Immature natural killer cell (primary cell): ENCODE measurements at regions not wholly inside any gene's neighbourhood (a gene's known extent, or its start where the extent isn't known, plus 50 kb on each side); places are given as distances from the start of the nearest gene placed in this dataset.

ENCODE experiments used
- DNase-seq, 3 donors: peaks; one replicate each; pipeline ENCODE4 v3.0.0; 2022; ENCODE audit warnings: mixed read lengths in 1 of 3
- H3K27ac Mint-ChIP-seq, 6 donors: one replicate each; pipeline ENCODE4 v1.8.0; 2020; ENCODE audit warnings: mixed read lengths in 6 of 6, mild to moderate bottlenecking in 5 of 6, inconsistent platforms in 4 of 6, moderate library complexity in 3 of 6
- H3K27me3 Mint-ChIP-seq, 3 donors: one replicate each; pipeline ENCODE4 v1.8.0; 2020 to 2021; ENCODE audit warnings: low read depth in 3 of 3, mild to moderate bottlenecking in 3 of 3, mixed read lengths in 3 of 3, moderate library complexity in 3 of 3, inconsistent platforms in 1 of 3
- H3K36me3 Mint-ChIP-seq, 3 donors: one replicate each; pipeline ENCODE4 v1.8.0; 2020; ENCODE audit warnings: mixed read lengths in 3 of 3, inconsistent platforms in 2 of 3, mild to moderate bottlenecking in 2 of 3
- H3K4me1 Mint-ChIP-seq, 2 donors: one replicate each; pipeline ENCODE4 v1.8.0; 2020; ENCODE audit warnings: inconsistent platforms in 2 of 2, mild to moderate bottlenecking in 2 of 2, mixed read lengths in 2 of 2, moderate library complexity in 1 of 2
- H3K4me3 Mint-ChIP-seq, 5 donors: one replicate each; pipeline ENCODE4 v1.8.0; 2020; ENCODE audit warnings: mild to moderate bottlenecking in 5 of 5, mixed read lengths in 5 of 5, inconsistent platforms in 3 of 5, moderate library complexity in 3 of 5
- H3K9me3 Mint-ChIP-seq, 6 donors: one replicate each; pipeline ENCODE4 v1.8.0; 2020; ENCODE audit warnings: mild to moderate bottlenecking in 6 of 6, mixed read lengths in 6 of 6, inconsistent platforms in 4 of 6, moderate library complexity in 3 of 6

DNA sequence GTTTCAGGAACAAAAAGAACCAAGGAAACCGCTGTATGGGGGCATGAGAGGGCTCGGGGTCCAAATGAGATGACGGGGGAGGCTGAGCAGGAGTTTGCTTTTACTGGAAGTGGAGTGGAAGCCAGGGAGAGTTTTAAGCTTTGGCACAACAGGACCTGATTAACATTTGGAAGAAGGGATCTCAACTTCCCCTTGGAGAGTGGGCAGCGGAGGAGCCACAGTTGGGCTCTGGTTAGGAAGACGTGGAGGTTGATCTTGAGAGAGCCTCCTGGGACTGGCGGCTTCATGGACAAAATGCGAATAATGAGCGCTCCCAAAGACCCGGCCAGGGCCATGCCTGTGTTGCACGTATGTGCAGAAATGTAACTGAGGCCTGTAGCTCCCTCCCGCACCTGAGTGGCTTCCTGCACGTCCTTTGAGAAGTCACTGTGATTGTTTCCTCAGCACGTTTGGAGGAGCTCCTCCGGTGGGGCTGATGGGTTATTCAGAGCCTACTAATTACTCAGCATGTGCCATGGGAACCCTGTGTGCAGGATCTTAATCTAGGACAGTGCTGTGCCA, 595.3 kb upstream of the MGMT start:
- H3K9me3 Mint-ChIP-seq, result no peaks in the 10 kb centered on the region
- no peaks in the 10 kb centered on the region for H3K4me1 Mint-ChIP-seq
- no peaks in the 10 kb centered on the region for H3K36me3 Mint-ChIP-seq
- no peak overlapping the region for H3K27ac Mint-ChIP-seq
- no peak for DNase-seq
- H3K27me3 Mint-ChIP-seq, result peaks cover 1 to 6% (median 2%) of the 10 kb centered on the region in 3 donors
- H3K4me3 Mint-ChIP-seq, result no peak overlapping the region

DNA sequence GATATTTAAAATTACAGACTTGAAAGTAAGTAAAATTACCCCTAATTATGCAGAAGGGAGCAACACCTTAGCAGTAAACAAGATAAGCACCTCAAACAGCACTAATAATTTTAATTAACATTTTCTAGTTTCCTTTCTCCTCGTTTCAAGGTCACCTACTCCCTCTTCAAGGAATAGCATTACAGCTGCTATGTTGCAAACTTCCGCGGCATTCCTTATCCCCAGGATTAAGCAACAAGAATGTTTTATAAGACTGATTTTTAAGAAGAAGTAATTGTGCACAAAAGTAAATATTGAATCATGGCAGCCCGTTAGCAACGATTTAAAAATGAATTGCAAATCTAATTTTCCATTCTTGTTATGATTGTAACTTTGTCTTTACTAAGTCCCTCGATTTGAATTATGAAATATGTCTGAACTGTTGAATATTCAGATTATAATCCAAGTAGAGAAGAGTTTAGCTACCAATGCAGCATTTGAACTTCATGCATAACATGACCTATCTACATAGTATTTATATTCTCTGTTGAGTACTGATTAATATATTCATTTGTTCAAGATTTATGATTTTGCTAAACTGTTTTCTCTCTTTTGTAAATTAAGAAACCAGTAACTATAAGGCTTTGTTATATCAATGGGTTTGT, 593.5 kb upstream of the MGMT start:
- Mint-ChIP-seq H3K9me3 (no peaks in the 10 kb centered on the region), H3K27ac (no peak overlapping the region), H3K4me1 (no peaks in the 10 kb centered on the region), H3K36me3 (no peaks in the 10 kb centered on the region), H3K4me3 (no peak overlapping the region), H3K27me3 (peaks cover 1 to 6% (median 5%) of the 10 kb centered on the region in 3 donors)
- DNase-seq, result no peak

DNA sequence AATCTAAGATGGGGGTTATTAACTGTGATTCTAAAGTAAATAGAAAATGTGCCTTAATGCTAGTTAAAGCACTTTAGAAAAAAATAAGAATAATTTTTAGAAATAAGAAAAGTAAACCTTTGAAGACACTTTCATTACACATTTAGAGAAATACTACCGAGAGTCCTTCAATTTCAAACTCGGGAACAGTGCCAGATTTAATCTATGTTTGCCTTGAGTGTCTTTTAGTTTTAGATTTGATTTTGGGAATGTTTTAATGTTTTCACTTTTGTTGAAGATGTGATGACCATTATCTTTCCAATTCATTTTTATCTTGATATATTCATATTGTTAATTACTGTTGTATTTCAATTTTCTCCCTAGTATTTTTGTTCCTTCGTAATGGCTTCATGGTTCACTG, 592.7 kb upstream of the MGMT start:
- H3K4me3 Mint-ChIP-seq, result no peak overlapping the region

DNA sequence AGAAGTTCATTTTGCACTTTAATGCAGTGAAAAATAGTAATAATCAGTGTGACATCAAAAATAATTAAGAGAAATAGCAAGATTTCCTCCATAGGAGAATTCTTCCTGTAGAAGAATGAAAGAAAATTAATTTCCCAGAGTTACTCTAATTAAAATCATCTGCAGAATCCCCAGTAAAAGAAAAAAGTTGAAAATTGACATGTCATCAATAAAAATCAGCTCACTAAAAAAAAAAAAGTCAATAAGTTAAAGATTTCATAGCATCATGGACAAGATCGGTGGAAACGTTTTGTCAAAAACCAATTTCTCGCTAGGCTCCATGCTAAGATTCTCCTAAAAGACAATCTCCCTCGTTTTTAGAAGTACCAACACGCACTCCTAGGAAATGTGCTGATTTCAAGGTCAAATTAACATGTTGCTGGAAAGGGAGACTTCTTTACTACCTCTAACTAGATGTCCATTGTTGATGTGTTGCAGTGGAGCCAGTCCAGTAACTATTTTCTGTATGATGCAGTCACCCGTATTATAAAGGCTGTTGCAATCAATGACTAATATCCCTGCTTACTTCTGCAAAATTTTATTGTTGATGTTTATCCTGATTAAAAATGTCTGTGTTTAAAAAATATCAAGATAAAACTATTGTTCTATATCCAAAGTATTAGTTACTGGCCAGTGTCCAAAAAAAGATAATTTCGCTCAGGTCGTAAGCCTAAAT, 591.9 kb upstream of the MGMT start:
- Mint-ChIP-seq H3K27ac (no peak overlapping the region), H3K4me1 (no peaks in the 10 kb centered on the region), H3K27me3 (peaks cover 1 to 8% (median 5%) of the 10 kb centered on the region in 3 donors), H3K4me3 (no peak overlapping the region), H3K9me3 (no peaks in the 10 kb centered on the region), H3K36me3 (no peaks in the 10 kb centered on the region)
- no peak for DNase-seq

More for the DNA sequence above, 592.7 kb upstream of the MGMT start:
- DNase-seq, result no peak
- H3K27ac Mint-ChIP-seq, result no peak overlapping the region
- H3K27me3 Mint-ChIP-seq, result peaks cover 1 to 6% (median 5%) of the 10 kb centered on the region in 3 donors
- no peaks in the 10 kb centered on the region for H3K4me1 Mint-ChIP-seq
- no peaks in the 10 kb centered on the region for H3K9me3 Mint-ChIP-seq
- no peaks in the 10 kb centered on the region for H3K36me3 Mint-ChIP-seq

DNA sequence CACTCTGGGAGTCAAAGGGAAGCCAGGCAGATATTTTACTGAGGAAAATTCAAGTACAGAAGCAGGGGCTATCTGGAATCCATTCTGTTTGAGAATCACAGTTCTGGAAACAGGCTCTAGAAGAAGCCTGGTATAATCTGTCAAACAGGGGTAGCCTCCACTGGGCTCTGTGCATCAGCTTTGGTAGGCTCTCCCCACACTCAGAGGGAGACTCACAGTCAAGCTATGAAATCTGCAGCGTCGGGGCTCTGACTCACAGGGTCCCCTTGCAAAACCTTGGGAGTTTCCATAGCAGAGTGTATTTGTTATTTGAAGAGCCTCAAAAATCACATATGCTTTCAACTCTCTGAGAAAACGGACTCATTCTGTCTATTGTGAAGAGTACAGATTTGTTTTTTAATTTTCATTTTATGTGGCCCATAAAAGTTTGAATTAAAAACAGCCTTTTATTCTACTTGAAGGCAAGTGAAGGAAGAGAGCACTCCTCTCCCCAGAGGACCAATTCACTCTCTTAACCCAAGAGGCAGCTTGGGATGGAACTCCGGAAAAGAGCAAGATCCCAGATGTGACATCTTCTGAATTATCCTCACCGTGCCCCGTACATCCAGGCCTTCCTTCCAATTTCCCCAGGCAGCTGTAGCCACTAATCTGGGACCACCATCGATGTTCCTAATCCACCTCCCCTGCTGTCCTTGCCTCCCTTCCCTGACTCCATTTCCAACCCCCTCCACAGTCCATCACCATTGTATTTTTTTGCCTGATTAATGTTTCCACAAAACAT, 590.9 kb upstream of the MGMT start:
- Mint-ChIP-seq H3K4me1 (no peaks in the 10 kb centered on the region), H3K4me3 (no peak overlapping the region), H3K36me3 (no peaks in the 10 kb centered on the region), H3K27me3 (peaks cover 1 to 6% (median 2%) of the 10 kb centered on the region in 3 donors), H3K9me3 (no peaks in the 10 kb centered on the region), H3K27ac (no peak overlapping the region)
- DNase-seq, result no peak

DNA sequence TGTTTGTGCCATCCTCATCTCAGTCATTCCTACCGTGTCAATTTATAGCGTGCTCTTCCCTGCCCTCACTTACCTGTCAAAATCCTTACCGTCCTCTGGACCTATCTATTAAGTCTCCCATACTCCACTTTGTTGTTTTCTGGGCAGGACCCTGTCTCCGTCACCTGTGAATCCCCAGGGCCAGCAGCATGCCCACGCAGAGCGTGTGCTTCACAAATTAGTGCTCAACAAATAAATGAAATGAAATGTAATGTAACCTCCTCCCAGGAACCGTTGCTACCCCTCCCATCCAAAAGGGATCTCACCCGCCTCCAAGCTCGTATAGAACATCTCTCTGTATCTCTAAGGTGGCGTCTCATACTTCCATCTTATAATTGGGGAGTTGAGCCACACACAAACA, 589.9 kb upstream of the MGMT start:
- H3K9me3 Mint-ChIP-seq, result no peaks in the 10 kb centered on the region
- H3K27me3 Mint-ChIP-seq, result peaks cover 0 to 2% (median 2%) of the 10 kb centered on the region in 3 donors
- no peak overlapping the region for H3K4me3 Mint-ChIP-seq
- H3K27ac Mint-ChIP-seq, result no peak overlapping the region
- DNase-seq, result no peak
- H3K36me3 Mint-ChIP-seq, result no peaks in the 10 kb centered on the region
- H3K4me1 Mint-ChIP-seq, result no peaks in the 10 kb centered on the region

DNA sequence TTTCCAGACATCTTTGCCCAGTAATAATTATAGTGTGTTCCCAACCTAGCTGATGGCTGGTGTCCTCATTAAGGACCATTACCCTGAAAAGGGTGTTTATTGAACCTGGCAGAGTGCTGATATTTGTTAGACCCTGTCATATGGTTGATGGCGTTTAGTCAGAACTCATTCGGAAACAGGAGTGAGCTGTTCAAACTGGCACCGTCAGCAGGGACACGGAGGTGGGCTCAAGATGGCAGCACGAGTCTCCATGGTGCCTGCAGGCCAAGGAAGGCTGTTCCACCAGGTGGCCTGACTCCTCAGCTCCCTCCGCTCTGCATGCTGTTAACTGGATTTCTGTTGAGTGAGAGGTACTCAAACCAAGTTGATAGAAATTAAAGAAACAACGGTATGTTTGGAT, 589.1 kb upstream of the MGMT start:
- no peak overlapping the region for H3K4me3 Mint-ChIP-seq
- H3K27me3 Mint-ChIP-seq, result peaks cover 0 to 2% (median 2%) of the 10 kb centered on the region in 3 donors
- H3K27ac Mint-ChIP-seq, result no peak overlapping the region

DNA sequence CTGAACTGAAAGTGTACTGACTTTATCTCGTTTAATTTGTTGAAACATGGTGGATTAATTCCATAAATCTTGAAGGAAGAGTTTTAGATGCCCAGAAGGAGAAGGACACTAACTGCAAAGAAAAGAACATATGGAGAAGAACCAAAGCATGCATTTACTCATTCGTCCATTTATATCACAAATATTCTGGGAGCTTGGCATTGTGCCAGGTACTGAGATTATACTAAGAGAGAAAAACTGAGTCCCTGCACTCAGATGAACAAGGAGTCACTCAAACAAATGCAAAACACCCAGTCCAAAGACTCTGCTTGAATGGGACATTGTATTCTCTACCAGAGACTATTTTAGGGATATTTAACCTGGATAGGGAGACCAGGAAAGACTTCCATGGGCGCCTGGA, 588.0 kb upstream of the MGMT start:
- Mint-ChIP-seq H3K9me3 (no peaks in the 10 kb centered on the region), H3K27me3 (peaks cover 0 to 2% (median 2%) of the 10 kb centered on the region in 3 donors), H3K27ac (no peak overlapping the region), H3K4me3 (no peak overlapping the region), H3K36me3 (no peaks in the 10 kb centered on the region), H3K4me1 (no peaks in the 10 kb centered on the region)
- no peak for DNase-seq

More for the DNA sequence above, 589.1 kb upstream of the MGMT start:
- DNase-seq, result no peak
- H3K4me1 Mint-ChIP-seq, result no peaks in the 10 kb centered on the region
- H3K36me3 Mint-ChIP-seq, result no peaks in the 10 kb centered on the region
- H3K9me3 Mint-ChIP-seq, result no peaks in the 10 kb centered on the region

DNA sequence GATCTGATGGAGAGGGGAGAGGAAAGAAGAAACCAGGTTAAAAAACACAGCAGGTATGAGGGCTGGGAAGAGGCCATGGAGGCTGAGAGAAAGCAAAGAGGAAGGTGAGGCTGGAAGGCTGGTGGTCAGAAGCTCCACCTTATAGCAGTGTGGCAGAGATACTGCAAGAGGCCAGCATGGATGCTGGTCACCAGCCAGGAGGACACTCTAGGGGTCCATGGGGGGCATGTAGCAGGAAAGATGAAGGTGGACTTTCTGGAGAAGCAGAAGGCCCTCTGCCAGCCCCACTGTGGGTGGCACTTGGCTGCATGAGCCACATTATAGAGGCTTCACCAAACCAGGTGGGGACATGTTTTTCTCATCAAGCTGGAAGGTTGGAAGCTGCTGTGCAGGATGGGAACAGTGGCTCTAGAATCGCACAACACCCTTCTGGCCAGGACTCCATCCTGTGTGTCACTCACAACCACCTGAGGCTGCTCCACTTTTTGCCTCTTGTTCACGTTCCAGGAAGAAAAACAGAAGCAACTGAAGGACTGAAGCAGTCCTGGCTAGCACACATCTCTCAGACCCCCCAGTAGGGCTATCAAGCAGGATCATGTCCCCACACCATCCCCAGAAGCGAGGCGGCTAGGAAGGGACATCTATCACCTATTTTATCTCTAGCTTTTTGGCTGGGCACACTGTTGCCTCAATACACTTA, 587.5 kb upstream of the MGMT start:
- H3K9me3 Mint-ChIP-seq, result no peaks in the 10 kb centered on the region
- H3K36me3 Mint-ChIP-seq, result no peaks in the 10 kb centered on the region
- no peak overlapping the region for H3K27ac Mint-ChIP-seq
- no peak overlapping the region for H3K4me3 Mint-ChIP-seq
- no peaks in the 10 kb centered on the region for H3K4me1 Mint-ChIP-seq
- no peak for DNase-seq
- H3K27me3 Mint-ChIP-seq, result peaks cover 0 to 2% (median 2%) of the 10 kb centered on the region in 3 donors

DNA sequence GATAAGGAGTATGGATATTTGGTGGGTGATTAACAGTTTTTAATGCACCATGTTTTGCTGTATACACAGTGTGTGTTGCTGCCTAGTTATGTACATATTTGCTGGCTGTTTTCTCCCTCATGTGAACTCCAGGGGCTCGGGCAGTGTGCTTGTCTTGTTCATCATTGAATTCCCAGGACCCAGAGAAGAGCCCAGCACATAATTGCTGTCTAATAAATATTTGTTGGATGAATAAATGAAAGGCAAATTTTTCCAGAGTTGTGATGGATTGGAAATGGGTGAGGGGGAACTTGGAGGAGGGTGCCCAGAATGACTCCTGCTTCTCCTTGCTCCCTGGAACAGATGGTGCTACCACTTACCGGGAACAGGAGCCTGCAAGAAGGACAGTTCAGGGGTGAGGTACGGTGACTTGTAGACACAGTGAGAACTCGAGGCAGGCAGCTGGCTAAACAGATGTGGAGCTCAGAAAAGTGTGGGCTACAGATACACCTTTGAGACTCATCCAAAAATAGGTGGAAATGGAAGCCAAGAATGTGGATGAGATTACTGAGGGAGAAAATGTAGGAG, 586.8 kb upstream of the MGMT start:
- H3K27me3 Mint-ChIP-seq, result peaks cover 0 to 2% (median 2%) of the 10 kb centered on the region in 3 donors
- no peak overlapping the region for H3K4me3 Mint-ChIP-seq
- H3K9me3 Mint-ChIP-seq, result no peaks in the 10 kb centered on the region
- no peak for DNase-seq
- no peaks in the 10 kb centered on the region for H3K36me3 Mint-ChIP-seq
- no peaks in the 10 kb centered on the region for H3K4me1 Mint-ChIP-seq
- no peak overlapping the region for H3K27ac Mint-ChIP-seq

DNA sequence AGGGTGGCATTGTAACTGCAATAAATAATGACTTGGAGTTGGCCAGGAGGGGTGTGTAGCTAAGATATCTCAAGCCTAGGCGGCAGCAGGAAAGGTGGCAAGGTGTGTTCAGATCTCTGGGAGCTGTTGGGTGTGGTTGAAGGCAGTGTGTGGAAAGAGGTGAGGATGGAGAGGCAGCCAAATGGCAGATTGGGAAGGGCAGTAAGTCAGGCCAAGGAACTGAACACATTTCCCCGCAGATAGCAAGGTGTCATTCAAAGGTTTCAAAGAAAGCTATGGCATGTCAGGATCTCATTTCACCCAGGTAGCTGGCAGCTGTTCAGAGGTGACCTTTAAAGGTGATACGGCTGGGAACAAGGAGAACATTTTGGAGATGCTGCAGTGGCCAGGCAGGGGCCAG, 586.0 kb upstream of the MGMT start:
- no peak overlapping the region for H3K27ac Mint-ChIP-seq
- H3K27me3 Mint-ChIP-seq, result peaks cover 0 to 2% (median 2%) of the 10 kb centered on the region in 3 donors
- DNase-seq, result no peak
- no peaks in the 10 kb centered on the region for H3K9me3 Mint-ChIP-seq
- H3K4me1 Mint-ChIP-seq, result no peaks in the 10 kb centered on the region
- no peak overlapping the region for H3K4me3 Mint-ChIP-seq
- H3K36me3 Mint-ChIP-seq, result no peaks in the 10 kb centered on the region

DNA sequence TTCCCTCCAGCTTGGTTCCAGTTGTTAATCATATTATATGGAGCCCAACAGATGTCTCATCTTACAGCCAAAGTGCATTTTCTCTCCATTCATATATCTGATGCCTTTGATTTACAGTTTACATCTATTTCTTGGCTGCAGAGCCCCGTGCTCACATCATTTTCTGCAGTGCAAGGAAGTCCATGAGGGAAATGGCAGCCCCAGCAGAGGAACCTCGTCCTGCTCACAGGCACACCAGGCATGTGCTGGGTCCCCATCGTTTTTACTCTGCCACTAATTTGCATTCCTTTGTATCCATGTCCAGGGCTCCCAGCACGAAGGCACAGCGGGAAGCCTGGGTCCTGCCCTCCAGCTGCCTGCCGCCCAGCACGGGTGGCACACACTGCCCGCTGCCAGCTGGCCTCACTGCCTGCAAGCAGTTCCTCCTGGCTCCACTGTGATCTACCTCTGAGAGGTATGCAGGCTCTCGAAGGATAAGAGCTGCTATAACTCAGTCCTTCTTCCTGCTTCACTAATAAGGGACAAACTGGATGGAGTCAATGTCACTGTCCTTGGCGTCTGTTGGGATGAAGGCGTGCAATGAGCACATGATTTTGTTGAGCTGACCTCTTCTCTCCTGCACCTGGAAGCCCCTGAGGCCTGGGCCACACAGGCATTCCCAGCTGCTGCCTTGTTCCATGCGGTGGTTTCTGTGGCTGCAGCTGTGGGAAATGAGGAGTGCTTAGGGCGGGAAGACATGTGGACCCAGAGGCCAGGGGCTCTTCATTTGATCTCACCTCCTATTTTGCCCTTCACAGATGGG, 583.6 kb upstream of the MGMT start:
- Mint-ChIP-seq H3K27ac (no peak overlapping the region), H3K27me3 (peaks cover 0 to 2% (median 2%) of the 10 kb centered on the region in 3 donors), H3K4me3 (no peak overlapping the region), H3K9me3 (peaks cover 0 to 5% (median 0%) of the 10 kb centered on the region in 6 donors), H3K36me3 (no peaks in the 10 kb centered on the region), H3K4me1 (no peaks in the 10 kb centered on the region)
- no peak for DNase-seq

DNA sequence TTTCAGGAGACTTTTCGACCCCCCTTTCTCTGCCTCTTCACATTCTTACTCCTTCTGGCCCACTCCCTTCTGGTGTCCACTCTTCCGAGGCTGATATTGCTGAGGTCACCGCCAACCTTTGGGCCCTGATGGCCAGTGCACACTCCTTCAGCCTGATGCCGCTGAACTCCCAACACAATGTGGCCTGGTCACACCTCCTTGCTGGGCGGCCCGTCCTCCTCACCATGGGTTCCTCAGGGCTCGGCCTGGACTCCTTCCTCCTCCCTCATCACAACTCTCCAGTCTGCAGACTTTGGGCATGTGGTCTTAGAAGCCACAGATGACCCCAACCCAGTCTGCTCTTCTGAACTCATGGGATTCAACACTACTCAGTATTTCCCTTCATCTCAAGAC, 583.0 kb upstream of the MGMT start:
- H3K27me3 Mint-ChIP-seq, result peaks cover 2% of the 10 kb centered on the region in 3 donors
- H3K9me3 Mint-ChIP-seq, result peaks cover 0 to 5% (median 0%) of the 10 kb centered on the region in 6 donors
- no peak for DNase-seq
- H3K4me3 Mint-ChIP-seq, result no peak overlapping the region
- no peaks in the 10 kb centered on the region for H3K4me1 Mint-ChIP-seq
- H3K27ac Mint-ChIP-seq, result no peak overlapping the region
- no peaks in the 10 kb centered on the region for H3K36me3 Mint-ChIP-seq
